ENCODE measurements at regions not wholly inside any gene's neighbourhood (a gene's known extent, or its start where the extent isn't known, plus 50 kb on each side); places are given as distances from the start of the nearest gene placed in this dataset.

DNA sequence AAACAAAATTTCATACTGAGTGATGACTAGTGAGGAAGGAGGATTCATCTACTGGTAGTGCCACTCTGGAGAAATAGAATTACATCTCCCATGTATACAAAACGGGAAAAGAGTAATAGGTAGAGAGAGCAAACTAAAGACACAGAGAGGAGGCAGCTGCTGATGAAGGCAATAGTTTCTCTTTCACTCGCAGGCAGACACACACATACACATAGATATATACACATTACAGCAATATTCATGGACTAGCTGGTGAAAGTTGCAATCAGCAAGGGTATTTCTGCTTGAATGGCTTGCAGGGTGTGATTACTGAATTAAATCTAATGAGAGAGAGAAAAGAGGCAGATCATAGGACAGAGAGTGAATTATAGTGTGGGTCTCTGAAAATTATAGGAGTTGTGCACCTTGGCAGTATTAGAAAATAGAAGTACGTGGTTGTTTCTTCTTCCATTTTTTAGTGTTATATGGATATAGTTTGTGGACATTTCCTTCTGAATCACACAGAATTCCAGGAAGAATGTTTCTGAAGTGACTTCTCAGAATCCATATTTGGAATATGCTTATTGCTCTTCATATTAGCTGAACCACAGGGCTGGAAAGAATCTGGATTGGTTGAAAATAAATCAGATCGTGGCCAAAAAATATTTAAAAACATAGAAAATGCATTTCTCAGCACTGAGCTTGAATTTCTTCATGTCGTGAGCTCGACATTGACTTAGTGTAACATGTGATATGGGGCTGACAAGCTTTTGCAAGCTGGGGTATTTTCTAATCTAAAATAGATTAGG, 991.2 kb downstream of the TUSC7 start:
- Histone ChIP-seq H3K79me2 (ENCODE audit: insufficient read depth) (no peaks in the 10 kb centered on the region), H3F3A (replicated peaks; ENCODE audit: insufficient read depth) (no peaks in the 10 kb centered on the region), H3K36me3 (replicated peaks in 1 of 2; ENCODE audit: control insufficient read depth in 1 of 2, insufficient read depth in 2 of 2, low read length in 1 of 2) (no peaks in the 10 kb centered on the region), H3K9me2 (no peaks in the 10 kb centered on the region), H4K20me1 (ENCODE audit: insufficient read depth) (no peaks in the 10 kb centered on the region), H3K9me3 (no peaks in the 10 kb centered on the region), H2AFZ (ENCODE audit: low read depth) (peak overlapping the region; percentile 27; the same call in 1 of the 2 replicates), H3K27ac (ENCODE audit: low read depth in 2 of 2, low read length in 1 of 2) (no peak overlapping the region), H3K4me2 (no peak overlapping the region), H3K27me3 (ENCODE audit: insufficient read depth) (no peaks in the 10 kb centered on the region), H3K4me1 (ENCODE audit: control insufficient read depth in 1 of 2, insufficient read depth in 2 of 2, low read depth in 1 of 2, low read length in 1 of 2) (peaks cover 0 to 8% of the 10 kb centered on the region in 2 experiments; a peak in 2 of 4 replicates), H3K9ac (no peak overlapping the region), H3K4me3 (ENCODE audit: low read depth in 2 of 2, low read length in 1 of 2) (no peak overlapping the region)
- 82% methylated on average over 6 of the region's 6 CpGs for WGBS (ENCODE audit: low lambda C conversion rate)
- DNase-seq: no peak
- TF ChIP-seq EZH2phosphoT487 (IDR thresholded peaks at IDR 0.05; ENCODE audit: borderline replicate concordance, low read depth) (no peak), RXRA (IDR thresholded peaks at IDR 0.05; ENCODE audit: borderline replicate concordance, low read depth) (no peak), ELF1 (IDR thresholded peaks at IDR 0.05) (no peak), YY1 (IDR thresholded peaks at IDR 0.05; ENCODE audit: low read depth) (no peak), TCF12 (IDR thresholded peaks at IDR 0.05) (no peak), FOXM1 (IDR thresholded peaks at IDR 0.05; ENCODE audit: low read depth) (no peak), CHD2 (IDR thresholded peaks at IDR 0.05; ENCODE audit: low read length, partially characterized antibody) (no peak), MEF2A (IDR thresholded peaks at IDR 0.05; ENCODE audit: borderline replicate concordance, low read depth) (no peak), NRF1 (IDR thresholded peaks at IDR 0.05; ENCODE audit: low read depth, low read length) (no peak), MXI1 (IDR thresholded peaks at IDR 0.05; ENCODE audit: low read depth, low read length) (no peak), FOSL2 (IDR thresholded peaks at IDR 0.05; ENCODE audit: borderline replicate concordance, low read depth) (no peak), TEAD4 (IDR thresholded peaks at IDR 0.05; ENCODE audit: borderline replicate concordance, insufficient read depth) (no peak), SMC3 (IDR thresholded peaks at IDR 0.05; ENCODE audit: low read depth, low read length) (no peak), JUND (IDR thresholded peaks at IDR 0.05) (no peak)
- TF ChIP-seq, protein P1, sequence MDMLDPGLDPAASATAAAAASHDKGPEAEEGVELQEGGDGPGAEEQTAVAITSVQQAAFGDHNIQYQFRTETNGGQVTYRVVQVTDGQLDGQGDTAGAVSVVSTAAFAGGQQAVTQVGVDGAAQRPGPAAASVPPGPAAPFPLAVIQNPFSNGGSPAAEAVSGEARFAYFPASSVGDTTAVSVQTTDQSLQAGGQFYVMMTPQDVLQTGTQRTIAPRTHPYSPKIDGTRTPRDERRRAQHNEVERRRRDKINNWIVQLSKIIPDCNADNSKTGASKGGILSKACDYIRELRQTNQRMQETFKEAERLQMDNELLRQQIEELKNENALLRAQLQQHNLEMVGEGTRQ (IDR thresholded peaks at IDR 0.05; ENCODE audit: borderline replicate concordance, low read depth, low read length): no peak
- ChIA-PET POLR2A (interaction anchor here (1.0 kb wide), 1 partner anchor 172 kb away, joined by 3 read pairs; no protein-coding TSS in a partner anchor), CTCF (no interaction called here)

DNA sequence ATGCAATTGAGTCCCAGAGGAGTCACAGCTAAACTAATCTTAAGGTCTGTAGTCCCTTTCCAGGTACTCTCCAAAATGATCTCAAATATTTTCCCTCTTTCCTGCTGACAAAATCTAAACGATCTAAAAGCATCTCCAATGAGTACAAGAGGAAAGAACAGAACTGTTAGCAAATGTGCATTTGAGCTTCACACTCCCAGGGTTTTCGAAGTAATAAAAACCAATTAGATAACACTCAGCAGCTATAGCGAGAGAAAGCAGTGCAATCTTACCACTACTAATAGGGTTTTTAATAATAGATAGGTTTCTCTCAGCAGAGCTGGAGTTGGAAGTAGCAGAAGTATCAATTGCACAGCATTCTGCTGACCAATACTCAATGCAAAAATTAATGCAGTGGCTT, 995.4 kb downstream of the TUSC7 start:
- Histone ChIP-seq H3K4me3 (ENCODE audit: low read depth in 2 of 2, low read length in 1 of 2) (no peak overlapping the region), H2AFZ (ENCODE audit: low read depth) (no peak overlapping the region), H3K9ac (no peak overlapping the region), H3K9me2 (no peaks in the 10 kb centered on the region), H3F3A (replicated peaks; ENCODE audit: insufficient read depth) (no peaks in the 10 kb centered on the region), H3K79me2 (ENCODE audit: insufficient read depth) (no peaks in the 10 kb centered on the region), H4K20me1 (ENCODE audit: insufficient read depth) (no peaks in the 10 kb centered on the region), H3K27ac (ENCODE audit: low read depth in 2 of 2, low read length in 1 of 2) (no peak overlapping the region), H3K27me3 (ENCODE audit: insufficient read depth) (no peaks in the 10 kb centered on the region), H3K36me3 (replicated peaks in 1 of 2; ENCODE audit: control insufficient read depth in 1 of 2, insufficient read depth in 2 of 2, low read length in 1 of 2) (no peaks in the 10 kb centered on the region), H3K9me3 (no peaks in the 10 kb centered on the region), H3K4me2 (no peak overlapping the region), H3K4me1 (ENCODE audit: control insufficient read depth in 1 of 2, insufficient read depth in 2 of 2, low read depth in 1 of 2, low read length in 1 of 2) (peaks cover 0 to 4% of the 10 kb centered on the region in 2 experiments; a peak in 2 of 4 replicates)
- TF ChIP-seq YY1 (IDR thresholded peaks at IDR 0.05; ENCODE audit: low read depth) (no peak), EZH2phosphoT487 (IDR thresholded peaks at IDR 0.05; ENCODE audit: borderline replicate concordance, low read depth) (no peak), NRF1 (IDR thresholded peaks at IDR 0.05; ENCODE audit: low read depth, low read length) (no peak), NFIC (IDR thresholded peaks at IDR 0.05; ENCODE audit: borderline replicate concordance) (no peak), CHD2 (IDR thresholded peaks at IDR 0.05; ENCODE audit: low read length, partially characterized antibody) (no peak), JUND (IDR thresholded peaks at IDR 0.05) (no peak), EP300 (IDR thresholded peaks at IDR 0.05; ENCODE audit: borderline replicate concordance in 1 of 2, low read depth in 1 of 2, low read length in 1 of 2) (no peak), SMC3 (IDR thresholded peaks at IDR 0.05; ENCODE audit: low read depth, low read length) (no peak)
- TF ChIP-seq, protein P2, sequence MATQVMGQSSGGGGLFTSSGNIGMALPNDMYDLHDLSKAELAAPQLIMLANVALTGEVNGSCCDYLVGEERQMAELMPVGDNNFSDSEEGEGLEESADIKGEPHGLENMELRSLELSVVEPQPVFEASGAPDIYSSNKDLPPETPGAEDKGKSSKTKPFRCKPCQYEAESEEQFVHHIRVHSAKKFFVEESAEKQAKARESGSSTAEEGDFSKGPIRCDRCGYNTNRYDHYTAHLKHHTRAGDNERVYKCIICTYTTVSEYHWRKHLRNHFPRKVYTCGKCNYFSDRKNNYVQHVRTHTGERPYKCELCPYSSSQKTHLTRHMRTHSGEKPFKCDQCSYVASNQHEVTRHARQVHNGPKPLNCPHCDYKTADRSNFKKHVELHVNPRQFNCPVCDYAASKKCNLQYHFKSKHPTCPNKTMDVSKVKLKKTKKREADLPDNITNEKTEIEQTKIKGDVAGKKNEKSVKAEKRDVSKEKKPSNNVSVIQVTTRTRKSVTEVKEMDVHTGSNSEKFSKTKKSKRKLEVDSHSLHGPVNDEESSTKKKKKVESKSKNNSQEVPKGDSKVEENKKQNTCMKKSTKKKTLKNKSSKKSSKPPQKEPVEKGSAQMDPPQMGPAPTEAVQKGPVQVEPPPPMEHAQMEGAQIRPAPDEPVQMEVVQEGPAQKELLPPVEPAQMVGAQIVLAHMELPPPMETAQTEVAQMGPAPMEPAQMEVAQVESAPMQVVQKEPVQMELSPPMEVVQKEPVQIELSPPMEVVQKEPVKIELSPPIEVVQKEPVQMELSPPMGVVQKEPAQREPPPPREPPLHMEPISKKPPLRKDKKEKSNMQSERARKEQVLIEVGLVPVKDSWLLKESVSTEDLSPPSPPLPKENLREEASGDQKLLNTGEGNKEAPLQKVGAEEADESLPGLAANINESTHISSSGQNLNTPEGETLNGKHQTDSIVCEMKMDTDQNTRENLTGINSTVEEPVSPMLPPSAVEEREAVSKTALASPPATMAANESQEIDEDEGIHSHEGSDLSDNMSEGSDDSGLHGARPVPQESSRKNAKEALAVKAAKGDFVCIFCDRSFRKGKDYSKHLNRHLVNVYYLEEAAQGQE (IDR thresholded peaks at IDR 0.05; ENCODE audit: low read depth, low read length): no peak
- TF ChIP-seq, protein P3, sequence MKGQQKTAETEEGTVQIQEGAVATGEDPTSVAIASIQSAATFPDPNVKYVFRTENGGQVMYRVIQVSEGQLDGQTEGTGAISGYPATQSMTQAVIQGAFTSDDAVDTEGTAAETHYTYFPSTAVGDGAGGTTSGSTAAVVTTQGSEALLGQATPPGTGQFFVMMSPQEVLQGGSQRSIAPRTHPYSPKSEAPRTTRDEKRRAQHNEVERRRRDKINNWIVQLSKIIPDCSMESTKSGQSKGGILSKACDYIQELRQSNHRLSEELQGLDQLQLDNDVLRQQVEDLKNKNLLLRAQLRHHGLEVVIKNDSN (IDR thresholded peaks at IDR 0.05; ENCODE audit: borderline replicate concordance, low read depth): no peak
- DNase-seq: no peak
- 76% methylated on average over 3 of the region's 3 CpGs for WGBS (ENCODE audit: low lambda C conversion rate)
- CTCF ChIA-PET: interaction anchor here (1.2 kb wide), 1 partner anchor 84 kb away, joined by 3 read pairs; no protein-coding TSS in a partner anchor
- POLR2A ChIA-PET: no interaction called here
